ENCODE measurements at regions not wholly inside any gene's neighbourhood (a gene's known extent, or its start where the extent isn't known, plus 50 kb on each side); places are given as distances from the start of the nearest gene placed in this dataset.
A peak's percentile ranks its signal among the peaks of the same experiment; 100 is the strongest.

DNA sequence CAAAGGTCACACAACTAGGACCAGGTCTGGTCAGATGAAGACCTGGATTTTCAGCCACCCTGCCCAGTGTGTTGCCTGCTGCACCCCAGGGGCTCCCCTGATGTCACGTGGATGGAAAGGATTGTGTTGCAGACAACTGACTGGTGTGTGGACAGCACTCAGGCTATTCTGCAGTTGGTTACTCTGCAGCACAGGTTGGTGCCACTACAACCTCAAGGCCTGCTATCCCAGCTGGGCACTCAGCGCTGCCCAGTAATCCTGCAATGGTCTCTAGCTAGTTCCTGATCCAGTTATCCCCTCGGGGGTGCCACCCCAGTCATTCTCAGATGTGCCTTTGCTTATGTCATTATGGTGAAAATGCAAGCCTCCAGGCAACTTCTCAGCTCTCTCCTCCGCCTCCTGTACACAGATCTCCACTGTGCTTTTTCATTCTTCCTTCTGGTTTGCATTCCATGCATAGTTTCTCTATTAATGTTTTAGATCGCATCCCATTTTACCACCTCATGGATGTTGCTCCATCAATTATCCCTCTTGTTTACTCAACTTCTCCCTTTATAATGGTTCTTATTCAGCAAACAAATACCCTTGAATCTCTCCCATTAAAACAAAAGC lies 503.2 kb upstream of the CAMK1G start:
- H3K9me3 Mint-ChIP-seq, result no peaks in the 10 kb centered on the region; the same call in 2 of the 3 replicates
- ATAC-seq, result no peak
- no peaks in the 10 kb centered on the region for H3K36me3 Mint-ChIP-seq (ENCODE audit: low read depth)

More for the DNA sequence above, 503.2 kb upstream of the CAMK1G start:
- H4K20me1 ChIP-seq (replicated peaks; ENCODE audit: insufficient read depth), result no peaks in the 10 kb centered on the region
- TF ChIP-seq POLR2AphosphoS5 (IDR thresholded peaks at IDR 0.05; ENCODE audit: low read depth), result no peak
- no peak for TF ChIP-seq STAT1 (IDR thresholded peaks at IDR 0.05; ENCODE audit: unreplicated experiment)
- TF ChIP-seq CREB1 (CRISPR knock-in tag; IDR thresholded peaks at IDR 0.05; ENCODE audit: low read depth), result no peak
- TF ChIP-seq EZH2 (IDR thresholded peaks at IDR 0.05; ENCODE audit: low read depth, unreplicated experiment), result no peak
- TF ChIP-seq, protein P1, sequence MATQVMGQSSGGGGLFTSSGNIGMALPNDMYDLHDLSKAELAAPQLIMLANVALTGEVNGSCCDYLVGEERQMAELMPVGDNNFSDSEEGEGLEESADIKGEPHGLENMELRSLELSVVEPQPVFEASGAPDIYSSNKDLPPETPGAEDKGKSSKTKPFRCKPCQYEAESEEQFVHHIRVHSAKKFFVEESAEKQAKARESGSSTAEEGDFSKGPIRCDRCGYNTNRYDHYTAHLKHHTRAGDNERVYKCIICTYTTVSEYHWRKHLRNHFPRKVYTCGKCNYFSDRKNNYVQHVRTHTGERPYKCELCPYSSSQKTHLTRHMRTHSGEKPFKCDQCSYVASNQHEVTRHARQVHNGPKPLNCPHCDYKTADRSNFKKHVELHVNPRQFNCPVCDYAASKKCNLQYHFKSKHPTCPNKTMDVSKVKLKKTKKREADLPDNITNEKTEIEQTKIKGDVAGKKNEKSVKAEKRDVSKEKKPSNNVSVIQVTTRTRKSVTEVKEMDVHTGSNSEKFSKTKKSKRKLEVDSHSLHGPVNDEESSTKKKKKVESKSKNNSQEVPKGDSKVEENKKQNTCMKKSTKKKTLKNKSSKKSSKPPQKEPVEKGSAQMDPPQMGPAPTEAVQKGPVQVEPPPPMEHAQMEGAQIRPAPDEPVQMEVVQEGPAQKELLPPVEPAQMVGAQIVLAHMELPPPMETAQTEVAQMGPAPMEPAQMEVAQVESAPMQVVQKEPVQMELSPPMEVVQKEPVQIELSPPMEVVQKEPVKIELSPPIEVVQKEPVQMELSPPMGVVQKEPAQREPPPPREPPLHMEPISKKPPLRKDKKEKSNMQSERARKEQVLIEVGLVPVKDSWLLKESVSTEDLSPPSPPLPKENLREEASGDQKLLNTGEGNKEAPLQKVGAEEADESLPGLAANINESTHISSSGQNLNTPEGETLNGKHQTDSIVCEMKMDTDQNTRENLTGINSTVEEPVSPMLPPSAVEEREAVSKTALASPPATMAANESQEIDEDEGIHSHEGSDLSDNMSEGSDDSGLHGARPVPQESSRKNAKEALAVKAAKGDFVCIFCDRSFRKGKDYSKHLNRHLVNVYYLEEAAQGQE (IDR thresholded peaks at IDR 0.05; ENCODE audit: unreplicated experiment), result no peak
- TF ChIP-seq JUNB (IDR thresholded peaks at IDR 0.05; ENCODE audit: unreplicated experiment), result no peak
- no peak for TF ChIP-seq EZH2phosphoT487 (IDR thresholded peaks at IDR 0.05; ENCODE audit: unreplicated experiment)
- TF ChIP-seq, protein P2, sequence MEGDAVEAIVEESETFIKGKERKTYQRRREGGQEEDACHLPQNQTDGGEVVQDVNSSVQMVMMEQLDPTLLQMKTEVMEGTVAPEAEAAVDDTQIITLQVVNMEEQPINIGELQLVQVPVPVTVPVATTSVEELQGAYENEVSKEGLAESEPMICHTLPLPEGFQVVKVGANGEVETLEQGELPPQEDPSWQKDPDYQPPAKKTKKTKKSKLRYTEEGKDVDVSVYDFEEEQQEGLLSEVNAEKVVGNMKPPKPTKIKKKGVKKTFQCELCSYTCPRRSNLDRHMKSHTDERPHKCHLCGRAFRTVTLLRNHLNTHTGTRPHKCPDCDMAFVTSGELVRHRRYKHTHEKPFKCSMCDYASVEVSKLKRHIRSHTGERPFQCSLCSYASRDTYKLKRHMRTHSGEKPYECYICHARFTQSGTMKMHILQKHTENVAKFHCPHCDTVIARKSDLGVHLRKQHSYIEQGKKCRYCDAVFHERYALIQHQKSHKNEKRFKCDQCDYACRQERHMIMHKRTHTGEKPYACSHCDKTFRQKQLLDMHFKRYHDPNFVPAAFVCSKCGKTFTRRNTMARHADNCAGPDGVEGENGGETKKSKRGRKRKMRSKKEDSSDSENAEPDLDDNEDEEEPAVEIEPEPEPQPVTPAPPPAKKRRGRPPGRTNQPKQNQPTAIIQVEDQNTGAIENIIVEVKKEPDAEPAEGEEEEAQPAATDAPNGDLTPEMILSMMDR (conservative IDR thresholded peaks at IDR 0.05; ENCODE audit: low read depth in 2 of 2), result no peak
- no peak for TF ChIP-seq ZNF331 (CRISPR knock-in tag; IDR thresholded peaks at IDR 0.05; ENCODE audit: low read depth)
- TF ChIP-seq NANOG (IDR thresholded peaks at IDR 0.05; ENCODE audit: borderline replicate concordance), result no peak
- TF ChIP-seq, protein P3, sequence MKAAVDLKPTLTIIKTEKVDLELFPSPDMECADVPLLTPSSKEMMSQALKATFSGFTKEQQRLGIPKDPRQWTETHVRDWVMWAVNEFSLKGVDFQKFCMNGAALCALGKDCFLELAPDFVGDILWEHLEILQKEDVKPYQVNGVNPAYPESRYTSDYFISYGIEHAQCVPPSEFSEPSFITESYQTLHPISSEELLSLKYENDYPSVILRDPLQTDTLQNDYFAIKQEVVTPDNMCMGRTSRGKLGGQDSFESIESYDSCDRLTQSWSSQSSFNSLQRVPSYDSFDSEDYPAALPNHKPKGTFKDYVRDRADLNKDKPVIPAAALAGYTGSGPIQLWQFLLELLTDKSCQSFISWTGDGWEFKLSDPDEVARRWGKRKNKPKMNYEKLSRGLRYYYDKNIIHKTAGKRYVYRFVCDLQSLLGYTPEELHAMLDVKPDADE (IDR thresholded peaks at IDR 0.05), result no peak
- TF ChIP-seq, protein P4, sequence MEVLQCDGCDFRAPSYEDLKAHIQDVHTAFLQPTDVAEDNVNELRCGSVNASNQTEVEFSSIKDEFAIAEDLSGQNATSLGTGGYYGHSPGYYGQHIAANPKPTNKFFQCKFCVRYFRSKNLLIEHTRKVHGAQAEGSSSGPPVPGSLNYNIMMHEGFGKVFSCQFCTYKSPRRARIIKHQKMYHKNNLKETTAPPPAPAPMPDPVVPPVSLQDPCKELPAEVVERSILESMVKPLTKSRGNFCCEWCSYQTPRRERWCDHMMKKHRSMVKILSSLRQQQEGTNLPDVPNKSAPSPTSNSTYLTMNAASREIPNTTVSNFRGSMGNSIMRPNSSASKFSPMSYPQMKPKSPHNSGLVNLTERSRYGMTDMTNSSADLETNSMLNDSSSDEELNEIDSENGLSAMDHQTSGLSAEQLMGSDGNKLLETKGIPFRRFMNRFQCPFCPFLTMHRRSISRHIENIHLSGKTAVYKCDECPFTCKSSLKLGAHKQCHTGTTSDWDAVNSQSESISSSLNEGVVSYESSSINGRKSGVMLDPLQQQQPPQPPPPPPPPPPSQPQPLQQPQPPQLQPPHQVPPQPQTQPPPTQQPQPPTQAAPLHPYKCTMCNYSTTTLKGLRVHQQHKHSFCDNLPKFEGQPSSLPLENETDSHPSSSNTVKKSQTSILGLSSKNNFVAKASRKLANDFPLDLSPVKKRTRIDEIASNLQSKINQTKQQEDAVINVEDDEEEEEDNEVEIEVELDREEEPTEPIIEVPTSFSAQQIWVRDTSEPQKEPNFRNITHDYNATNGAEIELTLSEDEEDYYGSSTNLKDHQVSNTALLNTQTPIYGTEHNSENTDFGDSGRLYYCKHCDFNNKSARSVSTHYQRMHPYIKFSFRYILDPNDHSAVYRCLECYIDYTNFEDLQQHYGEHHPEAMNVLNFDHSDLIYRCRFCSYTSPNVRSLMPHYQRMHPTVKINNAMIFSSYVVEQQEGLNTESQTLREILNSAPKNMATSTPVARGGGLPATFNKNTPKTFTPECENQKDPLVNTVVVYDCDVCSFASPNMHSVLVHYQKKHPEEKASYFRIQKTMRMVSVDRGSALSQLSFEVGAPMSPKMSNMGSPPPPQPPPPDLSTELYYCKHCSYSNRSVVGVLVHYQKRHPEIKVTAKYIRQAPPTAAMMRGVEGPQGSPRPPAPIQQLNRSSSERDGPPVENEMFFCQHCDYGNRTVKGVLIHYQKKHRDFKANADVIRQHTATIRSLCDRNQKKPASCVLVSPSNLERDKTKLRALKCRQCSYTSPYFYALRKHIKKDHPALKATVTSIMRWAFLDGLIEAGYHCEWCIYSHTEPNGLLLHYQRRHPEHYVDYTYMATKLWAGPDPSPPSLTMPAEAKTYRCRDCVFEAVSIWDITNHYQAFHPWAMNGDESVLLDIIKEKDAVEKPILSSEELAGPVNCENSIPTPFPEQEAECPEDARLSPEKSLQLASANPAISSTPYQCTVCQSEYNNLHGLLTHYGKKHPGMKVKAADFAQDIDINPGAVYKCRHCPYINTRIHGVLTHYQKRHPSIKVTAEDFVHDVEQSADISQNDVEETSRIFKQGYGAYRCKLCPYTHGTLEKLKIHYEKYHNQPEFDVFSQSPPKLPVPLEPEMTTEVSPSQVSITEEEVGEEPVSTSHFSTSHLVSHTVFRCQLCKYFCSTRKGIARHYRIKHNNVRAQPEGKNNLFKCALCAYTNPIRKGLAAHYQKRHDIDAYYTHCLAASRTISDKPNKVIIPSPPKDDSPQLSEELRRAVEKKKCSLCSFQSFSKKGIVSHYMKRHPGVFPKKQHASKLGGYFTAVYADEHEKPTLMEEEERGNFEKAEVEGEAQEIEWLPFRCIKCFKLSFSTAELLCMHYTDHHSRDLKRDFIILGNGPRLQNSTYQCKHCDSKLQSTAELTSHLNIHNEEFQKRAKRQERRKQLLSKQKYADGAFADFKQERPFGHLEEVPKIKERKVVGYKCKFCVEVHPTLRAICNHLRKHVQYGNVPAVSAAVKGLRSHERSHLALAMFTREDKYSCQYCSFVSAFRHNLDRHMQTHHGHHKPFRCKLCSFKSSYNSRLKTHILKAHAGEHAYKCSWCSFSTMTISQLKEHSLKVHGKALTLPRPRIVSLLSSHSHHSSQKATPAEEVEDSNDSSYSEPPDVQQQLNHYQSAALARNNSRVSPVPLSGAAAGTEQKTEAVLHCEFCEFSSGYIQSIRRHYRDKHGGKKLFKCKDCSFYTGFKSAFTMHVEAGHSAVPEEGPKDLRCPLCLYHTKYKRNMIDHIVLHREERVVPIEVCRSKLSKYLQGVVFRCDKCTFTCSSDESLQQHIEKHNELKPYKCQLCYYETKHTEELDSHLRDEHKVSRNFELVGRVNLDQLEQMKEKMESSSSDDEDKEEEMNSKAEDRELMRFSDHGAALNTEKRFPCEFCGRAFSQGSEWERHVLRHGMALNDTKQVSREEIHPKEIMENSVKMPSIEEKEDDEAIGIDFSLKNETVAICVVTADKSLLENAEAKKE (CRISPR knock-in tag; IDR thresholded peaks at IDR 0.05), result no peak
- no peak for TF ChIP-seq ZNF114 (CRISPR knock-in tag; IDR thresholded peaks at IDR 0.05)
- no peak for DNase-seq (ENCODE audit: low spot score)
- no peak overlapping the region for H3K27ac Mint-ChIP-seq
- H3K79me2 ChIP-seq (replicated peaks; ENCODE audit: insufficient read depth), result no peaks in the 10 kb centered on the region
- peaks cover 5% of the 10 kb centered on the region; the same call in 1 of the 2 replicates for H3K9me2 ChIP-seq (ENCODE audit: insufficient read depth)
- H3K4me3 Mint-ChIP-seq, result no peak overlapping the region
- H3K27me3 Mint-ChIP-seq (ENCODE audit: insufficient read depth, low read depth, poor library complexity), result no peaks in the 10 kb centered on the region
- no peak overlapping the region for H3K27ac ChIP-seq (ENCODE audit: low read depth)
- no peaks in the 10 kb centered on the region for H3F3A ChIP-seq (replicated peaks; ENCODE audit: low read depth)
- peaks cover 7% of the 10 kb centered on the region for H3K4me1 Mint-ChIP-seq
- 0 out of 2 replicates have a peak overlapping the region, but pooled peaks have one; percentile 14 for H3K4me2 ChIP-seq
- H3K36me3 ChIP-seq (ENCODE audit: insufficient read depth), result no peaks in the 10 kb centered on the region
- H2AFZ ChIP-seq, result 0 out of 2 replicates have a peak overlapping the region, but pooled peaks have one; percentile 19
- H3K27me3 ChIP-seq (ENCODE audit: insufficient read depth), result no peaks in the 10 kb centered on the region
- no peak overlapping the region for H3K4me3 ChIP-seq
- 0 out of 2 replicates have a peak, but pooled peaks cover 9% of the 10 kb centered on the region for H3K4me1 ChIP-seq (ENCODE audit: insufficient read depth)

All from GM23338 (cell line).